SU-DHL-6 (cell line): ENCODE measurements at regions not wholly inside any gene's neighbourhood (a gene's known extent, or its start where the extent isn't known, plus 50 kb on each side); places are given as distances from the start of the nearest gene placed in this dataset.

Experiments
- EZH2phosphoT487 ChIP-seq: fragments of 200-600 bp; sonication (generic), shearing (Covaris generic); conservative IDR thresholded peaks from 2 replicates; pipeline ENCODE4 v1.6.1; 2018; ENCODE audit warnings: mild to moderate bottlenecking, antibody characterized with exemption, low read length, moderate library complexity, mixed read lengths
- TF ChIP-seq, protein P1 (sequence below): fragments of 200-600 bp; sonication (generic); IDR thresholded peaks from one replicate; pipeline ENCODE4 v1.5.1; 2017; ENCODE audit warnings: antibody characterized with exemption, mild to moderate bottlenecking, low read length, moderate library complexity; ENCODE audit not compliant: insufficient read depth, poor library complexity, severe bottlenecking

DNA sequence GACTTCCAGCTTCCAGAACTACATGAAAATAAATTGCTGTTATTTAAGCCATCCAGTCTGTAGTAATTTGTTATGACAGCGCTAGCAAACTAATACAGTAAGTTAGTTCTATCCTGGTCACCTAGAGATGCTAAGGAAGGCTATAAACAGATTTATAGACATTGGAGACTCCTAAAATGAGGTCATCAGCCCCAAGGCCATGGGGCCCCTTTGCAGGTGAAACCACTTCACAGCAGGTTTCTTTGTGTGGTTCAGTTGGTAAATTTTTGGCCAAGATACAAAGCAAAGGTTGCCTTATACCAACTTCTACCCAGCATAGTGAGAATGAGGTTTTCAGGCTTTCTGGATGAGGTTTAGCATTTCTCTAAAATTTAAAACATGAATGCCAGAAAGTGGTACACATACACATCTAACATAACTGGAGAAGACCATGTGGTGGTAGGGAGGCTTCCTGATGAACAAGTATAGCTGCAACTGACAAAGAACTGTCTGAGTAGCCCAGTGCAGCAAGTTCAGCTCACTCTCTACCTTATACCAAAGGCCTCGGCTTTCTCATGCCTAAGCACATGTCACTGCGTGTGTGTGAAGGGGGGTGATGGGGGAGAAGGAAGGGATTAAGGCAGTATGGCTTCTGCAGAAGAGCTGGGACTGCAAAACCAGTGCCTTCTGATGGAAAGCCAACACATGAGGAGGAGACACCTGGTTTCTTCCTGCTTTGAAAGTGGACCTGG is 264.6 kb upstream of the TAS2R1 start:
- TF ChIP-seq, protein P1, sequence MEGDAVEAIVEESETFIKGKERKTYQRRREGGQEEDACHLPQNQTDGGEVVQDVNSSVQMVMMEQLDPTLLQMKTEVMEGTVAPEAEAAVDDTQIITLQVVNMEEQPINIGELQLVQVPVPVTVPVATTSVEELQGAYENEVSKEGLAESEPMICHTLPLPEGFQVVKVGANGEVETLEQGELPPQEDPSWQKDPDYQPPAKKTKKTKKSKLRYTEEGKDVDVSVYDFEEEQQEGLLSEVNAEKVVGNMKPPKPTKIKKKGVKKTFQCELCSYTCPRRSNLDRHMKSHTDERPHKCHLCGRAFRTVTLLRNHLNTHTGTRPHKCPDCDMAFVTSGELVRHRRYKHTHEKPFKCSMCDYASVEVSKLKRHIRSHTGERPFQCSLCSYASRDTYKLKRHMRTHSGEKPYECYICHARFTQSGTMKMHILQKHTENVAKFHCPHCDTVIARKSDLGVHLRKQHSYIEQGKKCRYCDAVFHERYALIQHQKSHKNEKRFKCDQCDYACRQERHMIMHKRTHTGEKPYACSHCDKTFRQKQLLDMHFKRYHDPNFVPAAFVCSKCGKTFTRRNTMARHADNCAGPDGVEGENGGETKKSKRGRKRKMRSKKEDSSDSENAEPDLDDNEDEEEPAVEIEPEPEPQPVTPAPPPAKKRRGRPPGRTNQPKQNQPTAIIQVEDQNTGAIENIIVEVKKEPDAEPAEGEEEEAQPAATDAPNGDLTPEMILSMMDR, result no peak
- TF ChIP-seq EZH2phosphoT487, result no peak
